ENCODE measurements at regions not wholly inside any gene's neighbourhood (a gene's known extent, or its start where the extent isn't known, plus 50 kb on each side); places are given as distances from the start of the nearest gene placed in this dataset.

GRCh38 chr9:30713243-30713642, 1671.2 kb upstream of the ACO1 start:
- Histone ChIP-seq H3K36me3 (no peaks in the 10 kb centered on the region), H3K27me3 (ENCODE audit: low read depth) (no peaks in the 10 kb centered on the region), H3K27ac (replicated peaks) (no peak overlapping the region), H3K9me3 (replicated peaks) (no peaks in the 10 kb centered on the region), H3K4me3 (no peak overlapping the region), H3K4me1 (no peaks in the 10 kb centered on the region)
- intact Hi-C loops (cut with micrococcal nuclease), result loop anchor here (10.0 kb wide), 1 partner anchor 62 kb away; no protein-coding TSS in a partner anchor
- DNase-seq, result no peak
- no peak for TF ChIP-seq CTCF (IDR thresholded peaks at IDR 0.05; ENCODE audit: borderline replicate concordance)

GRCh38 chr9:30714389-30714788, 1670.1 kb upstream of the ACO1 start:
- Histone ChIP-seq H3K36me3 (no peaks in the 10 kb centered on the region), H3K9me3 (replicated peaks) (no peaks in the 10 kb centered on the region), H3K27ac (replicated peaks) (no peak overlapping the region), H3K4me3 (no peak overlapping the region), H3K4me1 (no peaks in the 10 kb centered on the region), H3K27me3 (ENCODE audit: low read depth) (no peaks in the 10 kb centered on the region)
- no peak for DNase-seq
- no peak for TF ChIP-seq CTCF (IDR thresholded peaks at IDR 0.05; ENCODE audit: borderline replicate concordance)
- intact Hi-C loops (cut with micrococcal nuclease), result loop anchor here (10.0 kb wide), 1 partner anchor 60 kb away; no protein-coding TSS in a partner anchor

GRCh38 chr9:30718483-30718882, 1666.0 kb upstream of the ACO1 start:
- no peaks in the 10 kb centered on the region for H3K27me3 ChIP-seq (ENCODE audit: low read depth)
- no peak overlapping the region for H3K4me3 ChIP-seq
- H3K9me3 ChIP-seq (replicated peaks), result peaks cover 3% of the 10 kb centered on the region
- no peaks in the 10 kb centered on the region for H3K4me1 ChIP-seq
- DNase-seq, result no peak
- H3K27ac ChIP-seq (replicated peaks), result no peak overlapping the region
- intact Hi-C loops (cut with micrococcal nuclease), result loop anchor here (10.0 kb wide), 1 partner anchor 56 kb away; no protein-coding TSS in a partner anchor
- H3K36me3 ChIP-seq, result no peaks in the 10 kb centered on the region
- no peak for TF ChIP-seq CTCF (IDR thresholded peaks at IDR 0.05; ENCODE audit: borderline replicate concordance)

GRCh38 chr9:30722065-30722464, 1662.4 kb upstream of the ACO1 start:
- H3K27me3 ChIP-seq (ENCODE audit: low read depth), result no peaks in the 10 kb centered on the region
- H3K4me3 ChIP-seq, result no peak overlapping the region
- peaks cover 17% of the 10 kb centered on the region for H3K9me3 ChIP-seq (replicated peaks)
- TF ChIP-seq CTCF (IDR thresholded peaks at IDR 0.05; ENCODE audit: borderline replicate concordance), result no peak
- no peaks in the 10 kb centered on the region for H3K36me3 ChIP-seq
- H3K27ac ChIP-seq (replicated peaks), result no peak overlapping the region
- H3K4me1 ChIP-seq, result no peaks in the 10 kb centered on the region
- intact Hi-C loops (cut with micrococcal nuclease), result no loop called here
- no peak for DNase-seq

GRCh38 chr9:30723656-30724055, 1660.8 kb upstream of the ACO1 start:
- Histone ChIP-seq H3K4me1 (no peaks in the 10 kb centered on the region), H3K9me3 (replicated peaks) (peaks cover 17% of the 10 kb centered on the region), H3K27me3 (ENCODE audit: low read depth) (no peaks in the 10 kb centered on the region), H3K27ac (replicated peaks) (no peak overlapping the region), H3K4me3 (no peak overlapping the region), H3K36me3 (no peaks in the 10 kb centered on the region)
- no peak for DNase-seq
- TF ChIP-seq CTCF (IDR thresholded peaks at IDR 0.05; ENCODE audit: borderline replicate concordance), result no peak
- intact Hi-C loops (cut with micrococcal nuclease), result no loop called here

- Histone ChIP-seq H3K27ac (replicated peaks) (no peak overlapping the region), H3K4me1 (no peaks in the 10 kb centered on the region), H3K36me3 (no peaks in the 10 kb centered on the region), H3K4me3 (no peak overlapping the region), H3K27me3 (ENCODE audit: low read depth) (no peaks in the 10 kb centered on the region), H3K9me3 (replicated peaks) (no peaks in the 10 kb centered on the region)
- no peak for DNase-seq
- intact Hi-C loops (cut with micrococcal nuclease), result no loop called here
- TF ChIP-seq CTCF (IDR thresholded peaks at IDR 0.05; ENCODE audit: borderline replicate concordance), result no peak
Measured at GRCh38 chr9:30732060-30732459, 1652.4 kb upstream of the ACO1 start.

Measured in left ventricle myocardium inferior (tissue), 1 donor.